Stimulated activated CD4-positive, alpha-beta T cell treated with anti-CD3 and anti-CD28 coated beads, Interleukin-12 subunit alpha, Interleukin-12 subunit beta, amount 100 ng/mL, for 24 hours (primary cell): ENCODE measurements at regions not wholly inside any gene's neighbourhood (a gene's known extent, or its start where the extent isn't known, plus 50 kb on each side); places are given as distances from the start of the nearest gene placed in this dataset.
"Not testable (repeated sequence)": the region's sequence is repeated elsewhere in the genome, so short reads cannot be mapped to it uniquely, and the experiment has no call there.

ENCODE experiments used
- DNase-seq, 2 experiments: peaks; one replicate each; pipeline ENCODE4 v3.0.0-alpha.2; 2020; ENCODE audit warnings: low read depth in 2 of 2

DNA sequence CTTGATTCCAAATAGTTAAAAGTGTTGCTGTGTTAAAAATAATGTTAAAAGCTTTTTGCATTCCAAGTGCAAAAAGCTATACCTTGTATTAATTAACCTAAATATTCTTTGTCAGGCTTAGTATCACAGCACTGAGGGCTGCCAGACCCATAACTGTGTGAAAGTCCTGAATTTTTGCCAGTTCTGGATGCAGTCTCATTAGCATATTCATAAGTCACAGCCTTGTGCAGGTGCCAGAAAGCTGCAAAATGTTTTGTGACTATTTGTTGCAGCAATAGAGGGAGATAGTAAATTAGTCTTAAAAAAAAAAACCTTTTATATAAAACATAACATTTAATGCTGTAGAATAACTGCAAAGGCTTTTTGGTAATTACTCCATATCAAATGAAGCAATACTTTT lies 56.6 kb downstream of the SLITRK1 start:
- no peak for DNase-seq

DNA sequence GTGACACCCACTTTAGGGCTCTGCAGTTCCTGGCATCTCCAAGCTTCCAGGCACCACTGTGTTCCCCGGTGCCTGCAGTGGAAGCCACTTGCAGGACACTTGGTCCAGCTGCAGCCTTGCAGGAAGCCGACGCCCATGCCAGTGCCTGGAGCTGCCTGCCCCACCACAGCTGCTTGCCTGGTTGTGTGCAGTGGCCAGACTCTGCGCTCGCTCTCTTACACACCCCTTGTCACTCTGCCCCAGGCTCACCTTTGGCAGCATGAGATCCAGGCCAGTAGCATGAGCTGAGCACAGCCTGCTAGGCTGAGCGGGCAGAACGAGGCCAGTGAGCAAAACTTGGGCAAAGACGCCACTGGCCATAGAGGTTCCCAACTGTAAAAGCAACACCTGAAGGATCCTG lies 57.7 kb downstream of the SLITRK1 start:
- no peak for DNase-seq

DNA sequence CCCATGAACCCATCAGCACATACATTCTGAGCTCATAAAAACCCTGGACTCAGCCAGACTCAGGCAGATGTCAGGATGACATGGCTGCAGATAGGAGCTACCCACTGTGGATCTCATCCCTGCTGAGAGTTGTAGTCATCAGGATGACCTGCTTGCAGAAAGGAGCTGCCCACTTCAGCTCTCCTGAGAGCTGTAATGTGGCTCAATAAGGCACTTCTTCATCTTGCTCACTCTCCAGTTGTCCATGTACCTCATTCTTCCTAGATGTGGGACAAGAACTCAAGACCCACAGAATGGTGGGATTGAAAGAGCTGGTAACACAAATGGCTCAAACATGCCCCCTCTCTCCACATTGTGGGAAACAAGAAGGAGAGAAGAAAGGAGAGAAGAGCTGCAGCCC lies 58.2 kb downstream of the SLITRK1 start:
- DNase-seq: no peak

DNA sequence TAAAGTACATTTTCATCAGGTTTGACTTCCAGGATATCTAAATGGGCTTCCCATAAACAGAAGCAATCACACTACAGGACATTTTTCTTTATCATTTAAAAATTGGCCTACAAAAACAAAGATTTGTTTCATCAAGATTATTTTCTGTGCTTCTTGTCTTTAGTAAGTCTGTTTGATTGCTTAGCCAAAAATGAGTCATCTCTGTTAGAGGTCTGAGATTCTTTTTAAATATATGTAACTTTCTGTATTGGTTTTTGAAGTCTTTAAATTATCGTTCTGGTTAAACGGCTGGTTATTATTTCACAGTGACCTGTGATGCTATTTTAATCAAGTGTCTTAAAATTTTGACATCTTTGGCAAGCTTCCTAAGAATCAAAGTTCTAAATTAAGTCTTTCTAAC lies 62.7 kb downstream of the SLITRK1 start:
- no peak for DNase-seq

DNA sequence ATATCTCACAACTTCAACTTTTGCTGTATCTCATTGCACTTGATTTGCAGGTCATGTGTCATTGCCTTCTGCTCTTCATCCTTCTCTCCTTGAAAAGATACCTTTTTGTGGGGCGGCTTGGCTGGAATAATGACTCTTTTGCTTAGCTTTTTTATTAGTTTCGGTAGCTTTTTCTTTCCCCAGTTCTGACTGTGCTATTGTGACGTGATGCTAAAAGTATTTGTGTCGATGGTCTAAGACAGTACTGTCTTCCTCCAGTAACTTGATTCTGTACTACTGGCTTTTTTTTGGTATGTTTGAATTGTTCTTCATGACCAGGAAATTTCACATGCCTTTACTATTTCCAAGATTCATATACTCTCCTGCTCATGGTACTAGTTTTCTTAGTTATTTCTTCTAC lies 63.1 kb downstream of the SLITRK1 start:
- DNase-seq: no peak

DNA sequence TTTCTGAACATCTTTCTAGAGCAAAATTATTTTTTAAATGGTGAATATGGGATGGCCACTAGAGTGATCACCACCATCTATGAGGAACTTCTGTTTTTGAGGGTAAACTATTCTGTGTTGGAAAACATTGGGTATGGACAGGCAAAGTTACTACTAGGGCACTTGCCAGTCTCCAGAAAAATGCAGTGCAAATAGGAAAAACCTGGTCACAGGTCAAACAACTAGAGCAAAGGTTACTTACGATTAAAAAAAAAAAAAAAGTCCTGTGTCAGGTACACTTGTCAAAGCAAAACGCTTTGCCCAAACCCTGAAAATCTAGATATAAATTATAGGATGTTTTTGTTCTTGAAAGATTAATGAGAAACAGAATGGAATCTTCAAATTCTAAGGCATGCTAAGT lies 66.2 kb downstream of the SLITRK1 start:
- DNase-seq: no peak

DNA sequence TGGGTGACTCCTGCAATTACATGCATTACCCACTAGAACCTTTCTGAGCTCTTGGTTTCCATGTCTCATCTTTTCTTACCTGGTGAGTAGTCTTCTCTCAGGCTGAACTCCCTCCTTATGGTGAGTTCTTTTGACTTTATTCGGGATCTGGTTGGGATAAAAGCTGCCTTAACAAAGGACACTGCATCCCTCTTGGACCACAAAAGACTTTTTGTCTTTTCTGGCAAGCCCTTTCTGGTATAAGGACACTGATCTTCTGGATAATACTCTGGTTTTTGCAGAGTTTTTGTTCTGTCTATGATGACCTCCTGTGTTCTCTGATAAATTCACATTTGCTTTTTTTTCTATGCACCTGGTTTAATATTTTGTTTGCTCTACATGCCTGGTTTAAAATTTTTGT lies 66.7 kb downstream of the SLITRK1 start:
- DNase-seq: no peak

DNA sequence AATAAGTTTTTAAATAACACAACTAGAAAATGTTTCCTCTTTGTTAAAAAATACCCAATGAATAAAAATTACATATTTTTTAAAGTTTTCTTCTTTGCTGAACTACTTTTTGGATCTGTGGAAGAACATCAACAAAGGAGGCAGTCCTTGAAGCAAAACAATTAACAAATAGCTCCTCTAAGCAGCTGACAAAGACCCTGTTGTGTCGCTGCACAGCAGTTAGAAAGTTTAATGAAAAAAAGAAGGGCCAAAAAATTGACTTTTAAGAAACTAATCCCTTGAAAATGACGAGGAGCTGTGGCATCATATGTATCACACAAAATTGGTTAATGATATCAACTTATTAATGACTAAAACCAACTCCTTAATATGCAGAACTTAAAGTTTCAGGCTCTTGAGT lies 72.1 kb downstream of the SLITRK1 start:
- DNase-seq: no peak

DNA sequence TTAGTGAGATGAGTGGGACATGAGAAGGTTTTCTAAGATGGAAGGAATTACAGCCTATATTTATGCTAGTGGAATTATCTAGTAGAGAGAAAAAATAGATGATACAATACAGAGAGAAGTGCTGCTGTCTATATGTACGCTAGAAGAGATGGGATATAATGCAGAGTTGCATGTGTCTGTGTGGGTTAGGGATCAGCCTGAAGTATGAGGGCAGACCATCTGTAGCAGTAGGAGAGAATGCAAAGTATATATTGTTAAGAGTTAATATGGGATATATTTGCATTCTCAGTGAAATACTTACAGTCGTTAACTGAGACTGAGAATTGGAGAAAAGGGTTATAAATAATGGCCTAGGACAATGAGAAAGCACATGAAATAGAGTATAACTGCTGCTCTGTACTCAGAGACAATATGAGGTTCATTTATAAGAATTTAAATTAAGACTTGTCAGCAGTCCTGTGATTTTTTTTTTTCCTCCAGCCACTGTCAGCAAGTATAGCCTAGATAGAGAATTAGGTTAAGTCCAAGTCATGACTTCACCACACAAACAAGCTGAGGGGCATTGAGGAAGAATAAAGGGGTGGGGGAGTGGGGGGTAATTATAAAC lies 77.8 kb downstream of the SLITRK1 start:
- DNase-seq: no peak

DNA sequence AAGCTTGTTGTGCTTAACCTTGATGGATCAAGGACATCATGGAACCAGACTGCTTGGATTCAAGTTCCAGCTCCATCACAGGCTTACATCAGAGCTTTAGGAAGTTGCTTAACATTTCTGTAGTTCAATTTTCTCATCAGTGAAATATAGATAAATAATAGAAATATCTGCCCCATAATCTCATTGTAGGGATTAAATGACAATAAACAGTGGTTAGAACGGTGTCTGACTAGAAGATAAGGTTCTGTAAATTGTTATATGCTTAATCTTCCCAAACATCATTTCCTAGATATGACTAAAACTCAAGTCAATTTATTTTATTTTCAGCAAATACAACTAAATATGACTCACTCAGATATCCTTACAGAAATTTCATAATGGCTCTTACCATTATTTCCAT lies 83.5 kb downstream of the SLITRK1 start:
- no peak for DNase-seq

DNA sequence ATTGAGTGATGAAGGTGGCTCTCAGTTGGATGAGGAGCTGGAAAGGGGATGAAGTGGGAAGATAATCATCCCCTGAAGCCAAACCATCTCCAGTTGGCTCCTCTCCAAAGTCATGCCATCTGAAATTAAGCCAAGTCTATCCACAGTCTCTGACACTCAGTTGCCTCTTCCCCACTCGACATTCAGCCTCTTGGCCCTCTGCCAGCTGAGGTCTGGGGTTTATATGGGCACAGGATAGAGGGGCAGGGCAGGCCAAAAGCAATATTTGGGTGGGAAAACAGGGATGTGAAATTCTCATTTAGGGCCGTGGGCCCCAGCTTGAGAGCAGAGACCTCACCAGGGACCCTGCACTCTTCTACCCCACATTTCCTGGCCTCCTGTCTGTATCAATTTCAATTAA lies 85.9 kb downstream of the SLITRK1 start:
- no peak for DNase-seq

DNA sequence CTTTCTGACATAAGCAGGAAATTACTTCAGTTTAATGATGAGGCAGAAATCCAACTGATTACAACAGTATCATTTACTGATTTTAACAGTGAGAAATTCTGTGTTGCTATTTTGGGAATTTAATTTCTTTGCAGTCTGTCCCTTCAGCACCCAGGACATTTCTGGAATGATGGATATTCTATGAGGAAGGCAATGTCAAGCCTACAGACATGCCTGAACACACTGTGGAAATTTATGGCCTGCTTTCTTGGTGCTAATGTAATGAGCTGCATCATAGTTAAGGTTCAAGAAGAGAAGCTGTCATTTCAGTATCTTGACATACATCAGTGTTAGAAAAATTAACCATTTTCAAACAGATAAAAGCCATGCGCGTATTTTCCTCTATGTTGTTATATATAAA lies 87.7 kb downstream of the SLITRK1 start:
- no peak for DNase-seq

DNA sequence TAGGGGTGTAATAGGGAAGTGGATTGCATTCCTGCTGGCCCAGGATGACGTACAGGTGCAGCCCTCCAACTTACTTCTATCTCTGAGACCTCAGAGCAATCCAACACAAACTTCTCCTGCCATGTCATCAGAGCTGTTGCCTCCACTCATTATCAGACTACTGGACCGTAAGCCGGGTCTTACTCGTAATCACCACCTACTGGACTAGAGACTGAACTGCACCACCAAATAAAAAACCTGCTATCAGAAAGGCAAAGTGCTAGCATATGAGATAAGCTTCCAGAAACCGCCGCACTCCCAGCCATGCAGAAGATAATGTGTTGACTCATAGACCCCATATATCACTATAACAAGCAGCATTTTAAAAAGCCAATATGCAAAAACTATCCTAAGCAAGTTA lies 102.0 kb downstream of the SLITRK1 start:
- DNase-seq: no peak

DNA sequence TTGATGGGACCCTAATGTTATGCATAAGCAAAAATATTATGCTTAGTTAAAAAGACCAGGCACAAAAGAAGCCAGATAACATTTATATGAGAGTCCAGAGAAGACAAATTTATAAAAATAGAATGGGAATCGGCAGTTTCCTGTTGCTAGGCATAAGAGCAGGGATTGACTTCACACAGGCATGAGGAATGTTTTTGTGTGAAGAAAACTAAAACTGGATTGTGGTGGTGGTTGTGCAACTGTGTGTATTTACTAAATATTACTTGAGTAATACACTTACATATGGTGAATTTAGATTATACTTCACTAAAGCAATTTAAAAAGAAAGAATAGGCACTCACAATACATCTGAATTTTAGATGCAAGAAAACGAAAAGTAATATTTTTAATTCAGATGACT lies 108.3 kb downstream of the SLITRK1 start:
- no peak for DNase-seq

DNA sequence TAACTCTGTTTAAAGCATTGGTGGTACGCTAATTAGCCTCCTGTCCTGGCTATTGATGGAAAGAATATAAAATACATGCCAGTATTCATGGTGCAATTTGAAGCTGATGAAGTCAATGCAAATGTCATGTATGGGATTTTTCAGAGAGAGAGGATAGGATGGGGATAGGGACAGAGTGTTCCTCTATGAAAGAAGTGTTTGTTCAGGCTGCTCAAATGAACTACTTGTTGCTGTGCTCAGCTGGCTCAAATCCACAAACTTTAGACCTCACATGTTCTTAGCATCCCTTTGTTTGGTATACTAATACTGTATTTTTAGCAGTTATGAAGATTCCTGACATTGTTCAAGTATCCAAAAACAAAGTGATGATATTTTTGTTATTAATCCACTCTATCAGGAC lies 116.5 kb downstream of the SLITRK1 start:
- no peak for DNase-seq

DNA sequence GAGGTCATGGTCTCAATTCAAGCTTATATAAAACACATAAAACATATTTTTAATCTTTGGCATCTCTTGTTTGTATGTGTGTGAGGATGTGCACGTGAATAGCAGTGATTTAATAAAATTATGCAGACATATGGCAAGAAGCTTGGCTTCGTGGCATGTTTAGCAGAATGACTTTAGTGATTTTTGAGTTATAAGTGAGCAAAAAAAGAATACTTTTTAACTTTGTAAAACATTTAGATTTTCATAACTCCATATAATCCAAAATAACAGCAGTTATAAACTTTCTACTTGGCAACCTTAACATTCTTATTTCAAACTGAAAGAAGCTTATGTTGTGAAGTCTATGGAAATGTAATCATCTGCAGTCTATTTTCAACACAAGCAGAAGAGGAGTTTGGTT lies 120.6 kb downstream of the SLITRK1 start:
- no peak for DNase-seq

DNA sequence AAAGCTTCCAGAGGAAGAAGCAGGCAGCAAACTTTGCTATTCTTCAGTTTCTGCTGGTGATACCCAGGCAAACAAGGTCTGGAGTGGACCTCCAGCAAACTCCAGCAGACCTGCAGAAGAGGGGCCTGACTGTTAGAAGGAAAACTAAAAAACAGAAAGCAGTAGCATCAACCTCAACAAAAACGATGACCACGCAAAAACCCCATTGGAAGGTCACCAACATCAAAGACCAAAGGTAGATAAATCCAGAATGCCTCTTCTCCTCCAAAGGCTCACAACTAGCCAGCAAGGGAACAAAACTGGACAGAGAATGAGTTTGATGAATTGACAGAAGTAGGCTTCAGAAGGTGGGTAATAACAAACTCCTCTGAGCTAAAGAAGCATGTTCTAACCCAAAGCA lies 127.1 kb downstream of the SLITRK1 start:
- DNase-seq: not testable (repeated sequence)

DNA sequence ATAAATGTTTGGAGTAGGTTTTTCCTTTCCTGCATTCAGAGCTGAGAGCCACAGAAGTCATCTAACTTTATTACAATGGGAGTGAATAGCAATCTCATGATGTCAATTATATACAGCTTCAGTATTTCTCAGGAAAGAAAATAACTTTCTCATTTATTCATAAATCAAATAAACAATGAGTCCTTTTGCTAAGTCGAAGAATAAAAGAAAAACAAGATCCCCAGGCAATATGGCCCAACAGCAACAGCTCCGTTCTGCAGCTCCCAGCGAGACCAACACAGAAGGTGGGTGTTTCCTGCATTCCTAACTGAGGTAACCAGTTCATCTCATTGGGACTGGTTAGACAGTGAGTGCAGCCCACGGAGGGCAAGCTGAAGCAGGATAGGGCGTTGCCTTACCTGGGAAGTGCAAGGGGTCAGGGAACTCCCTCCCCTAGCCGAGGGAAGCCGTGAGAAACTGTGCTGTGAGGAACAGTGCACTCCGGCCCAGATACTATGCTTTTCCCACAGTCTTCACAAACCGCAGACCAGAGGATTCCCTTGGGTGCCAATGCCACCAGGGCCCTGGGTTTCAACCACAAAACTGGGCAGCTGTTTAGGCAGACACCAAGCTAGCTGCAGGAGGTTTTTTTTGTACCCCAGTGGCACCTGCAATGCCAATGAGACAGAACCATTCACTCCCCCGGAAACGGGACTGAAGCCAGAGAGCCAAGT lies 128.2 kb downstream of the SLITRK1 start:
- DNase-seq: no peak

DNA sequence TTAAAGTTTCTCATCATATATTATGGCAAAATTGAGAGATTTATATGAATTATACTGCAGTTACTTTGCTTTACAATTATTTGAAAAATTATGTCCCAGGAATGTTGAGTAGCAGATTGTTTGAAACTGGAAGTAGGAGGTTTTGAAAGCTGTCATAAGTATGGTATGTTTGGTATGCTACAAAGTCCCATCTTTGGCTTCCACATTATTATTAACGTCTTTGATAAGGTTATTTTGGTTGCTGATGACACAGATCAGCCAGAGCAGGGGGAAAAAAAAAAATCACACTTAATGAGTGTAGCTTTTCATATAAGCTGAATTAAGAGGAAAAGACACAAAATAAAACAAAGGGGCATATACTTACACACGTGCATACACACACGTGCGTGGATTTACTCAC lies 130.1 kb downstream of the SLITRK1 start:
- no peak for DNase-seq

DNA sequence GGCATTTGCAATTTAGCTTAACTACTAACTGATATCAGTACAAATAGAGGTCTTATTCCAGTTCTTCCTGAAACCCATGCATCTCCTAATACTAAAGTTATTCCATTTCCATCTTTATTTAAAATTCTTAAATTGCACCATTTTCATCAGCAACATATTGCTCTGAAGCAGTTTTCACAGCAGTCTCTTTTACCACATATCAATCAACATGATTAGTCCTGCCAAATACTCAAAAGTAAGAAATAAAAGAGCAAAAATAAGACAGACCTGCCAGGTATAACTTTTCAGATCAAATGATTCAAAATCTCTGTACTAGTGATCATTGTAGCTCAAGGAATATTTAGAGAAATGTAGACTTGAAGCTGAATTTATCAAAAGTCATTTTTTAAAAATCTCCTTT lies 141.7 kb downstream of the SLITRK1 start:
- no peak for DNase-seq

DNA sequence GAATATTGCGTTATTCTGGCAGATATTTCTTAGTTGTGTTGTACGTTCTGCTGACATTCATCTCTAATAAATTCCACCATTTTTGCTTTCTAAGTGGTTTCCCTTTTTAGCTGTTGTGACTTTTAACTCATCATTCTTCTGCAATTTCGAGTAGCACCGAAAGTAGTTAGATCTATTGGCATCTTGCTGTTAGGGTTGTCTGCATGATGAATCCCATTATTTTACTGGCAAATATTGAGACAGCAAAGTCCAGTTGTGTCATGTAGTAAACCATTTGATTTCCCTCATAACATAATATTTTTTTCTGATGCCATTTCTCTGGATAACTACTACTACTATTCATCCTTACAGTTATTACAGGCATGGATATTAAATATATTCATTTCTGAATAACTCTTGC lies 143.9 kb downstream of the SLITRK1 start:
- DNase-seq: no peak

DNA sequence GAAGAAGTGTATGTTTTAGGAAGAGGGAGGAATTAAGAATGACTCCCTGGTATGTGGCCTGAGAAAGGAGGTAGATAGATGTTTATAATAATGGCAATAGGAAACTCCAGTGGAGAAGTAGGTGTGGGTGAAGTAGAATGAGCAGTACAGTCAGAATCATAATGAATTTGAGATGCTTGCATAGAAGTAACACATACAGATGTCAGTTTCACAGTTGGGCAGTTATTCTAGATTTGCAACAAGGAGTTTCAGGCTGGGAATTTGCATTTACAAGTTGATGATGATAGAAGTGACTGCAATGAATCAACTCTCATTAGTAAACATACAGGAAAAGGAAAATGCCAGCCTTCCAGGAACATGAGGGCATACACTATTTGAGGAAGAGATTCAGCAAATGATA lies 149.0 kb downstream of the SLITRK1 start:
- no peak for DNase-seq

DNA sequence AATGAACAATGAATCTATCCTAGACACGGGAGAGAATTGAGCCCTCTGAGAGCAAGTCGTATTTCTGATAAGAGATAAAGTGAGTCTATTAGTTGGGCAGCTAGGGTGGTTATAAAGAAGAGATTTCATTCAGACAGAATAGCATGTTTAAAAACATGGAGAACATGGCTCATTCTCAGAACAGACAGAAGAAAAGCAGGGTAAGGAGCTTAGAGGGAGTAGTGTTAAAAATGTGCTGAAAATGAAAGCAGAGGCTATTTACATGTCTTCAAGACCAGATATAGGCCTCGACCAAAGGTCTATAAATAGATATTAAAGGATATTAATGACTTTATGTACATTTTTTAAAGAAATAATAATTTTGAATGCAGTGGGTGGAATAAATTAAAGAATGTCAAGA lies 149.5 kb downstream of the SLITRK1 start:
- DNase-seq: no peak

DNA sequence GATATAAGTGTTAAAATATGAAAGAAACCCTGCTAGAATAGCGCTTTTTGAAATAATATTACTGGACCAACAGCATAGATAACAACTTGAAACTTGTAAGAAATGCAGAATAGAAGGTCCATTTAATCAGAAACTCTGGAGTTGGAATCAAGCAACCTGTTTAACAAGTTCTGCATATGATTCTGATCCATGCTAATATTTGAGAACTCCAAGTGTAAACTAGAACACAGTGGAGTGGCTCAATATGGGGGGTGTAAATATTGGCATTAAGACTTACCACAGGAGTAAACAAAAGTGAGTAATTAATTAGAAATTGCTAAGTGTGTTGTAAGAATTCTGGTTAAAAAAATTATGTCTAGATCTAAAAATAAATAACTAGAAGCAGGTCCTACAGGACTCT lies 151.2 kb downstream of the SLITRK1 start:
- no peak for DNase-seq
